ENCODE measurements at regions not wholly inside any gene's neighbourhood (a gene's known extent, or its start where the extent isn't known, plus 50 kb on each side); places are given as distances from the start of the nearest gene placed in this dataset.

GRCh38 chr11:104432526-104432925 lies 268.6 kb upstream of the PDGFD start:
- DNase-seq (ENCODE audit: low read depth): no peak

- DNase-seq (ENCODE audit: low read depth): no peak
These were observed 258.5 kb upstream of the PDGFD start for GRCh38 chr11:104422324-104422944.

GRCh38 chr11:104410336-104410735 lies 246.4 kb upstream of the PDGFD start:
- DNase-seq (ENCODE audit: low read depth): no peak

GRCh38 chr11:104408630-104409029 lies 244.7 kb upstream of the PDGFD start:
- no peak for DNase-seq (ENCODE audit: low read depth)

- no peak for DNase-seq (ENCODE audit: low read depth)
These were observed 241.3 kb upstream of the PDGFD start for GRCh38 chr11:104405277-104405676.

GRCh38 chr11:104404231-104405175 lies 240.6 kb upstream of the PDGFD start:
- no peak for DNase-seq (ENCODE audit: low read depth)

- DNase-seq (ENCODE audit: low read depth): no peak
These were observed 239.0 kb upstream of the PDGFD start for GRCh38 chr11:104402812-104403521.

- DNase-seq (ENCODE audit: low read depth): no peak
These were observed 230.6 kb upstream of the PDGFD start for GRCh38 chr11:104394508-104394907.

GRCh38 chr11:104390651-104391050 lies 226.7 kb upstream of the PDGFD start:
- DNase-seq (ENCODE audit: low read depth): no peak

GRCh38 chr11:104385884-104386283 lies 221.9 kb upstream of the PDGFD start:
- no peak for DNase-seq (ENCODE audit: low read depth)

GRCh38 chr11:104380358-104380757 lies 216.4 kb upstream of the PDGFD start:
- no peak for DNase-seq (ENCODE audit: low read depth)

- no peak for DNase-seq (ENCODE audit: low read depth)
These were observed 208.2 kb upstream of the PDGFD start for GRCh38 chr11:104372111-104372510.

GRCh38 chr11:104370478-104370877 lies 206.5 kb upstream of the PDGFD start:
- no peak for DNase-seq (ENCODE audit: low read depth)

- no peak for DNase-seq (ENCODE audit: low read depth)
These were observed 205.8 kb upstream of the PDGFD start for GRCh38 chr11:104369761-104370160.

- DNase-seq (ENCODE audit: low read depth): no peak
These were observed 202.4 kb upstream of the PDGFD start for GRCh38 chr11:104366321-104366734.

GRCh38 chr11:104365676-104366075 lies 201.7 kb upstream of the PDGFD start:
- no peak for DNase-seq (ENCODE audit: low read depth)

GRCh38 chr11:104361975-104362374 lies 198.0 kb upstream of the PDGFD start:
- no peak for DNase-seq (ENCODE audit: low read depth)

GRCh38 chr11:104352036-104352435 lies 188.1 kb upstream of the PDGFD start:
- no peak for DNase-seq (ENCODE audit: low read depth)

- DNase-seq (ENCODE audit: low read depth): no peak
These were observed 179.6 kb upstream of the PDGFD start for GRCh38 chr11:104343578-104343977.

GRCh38 chr11:104340590-104340989 lies 176.6 kb upstream of the PDGFD start:
- no peak for DNase-seq (ENCODE audit: low read depth)

- no peak for DNase-seq (ENCODE audit: low read depth)
These were observed 175.5 kb upstream of the PDGFD start for GRCh38 chr11:104339380-104339831.

GRCh38 chr11:104338186-104338585 lies 174.2 kb upstream of the PDGFD start:
- no peak for DNase-seq (ENCODE audit: low read depth)

GRCh38 chr11:104337273-104337672 lies 173.3 kb upstream of the PDGFD start:
- DNase-seq (ENCODE audit: low read depth): no peak
